ENCODE measurements at regions not wholly inside any gene's neighbourhood (a gene's known extent, or its start where the extent isn't known, plus 50 kb on each side); places are given as distances from the start of the nearest gene placed in this dataset.
"Not testable (repeated sequence)": the region's sequence is repeated elsewhere in the genome, so short reads cannot be mapped to it uniquely, and the experiment has no call there.

- no peak for DNase-seq (ENCODE audit: low read depth)
- H3K4me3 ChIP-seq (ENCODE audit: control insufficient read depth, low read depth, low read length): no peak overlapping the region
- TF ChIP-seq, protein P1, sequence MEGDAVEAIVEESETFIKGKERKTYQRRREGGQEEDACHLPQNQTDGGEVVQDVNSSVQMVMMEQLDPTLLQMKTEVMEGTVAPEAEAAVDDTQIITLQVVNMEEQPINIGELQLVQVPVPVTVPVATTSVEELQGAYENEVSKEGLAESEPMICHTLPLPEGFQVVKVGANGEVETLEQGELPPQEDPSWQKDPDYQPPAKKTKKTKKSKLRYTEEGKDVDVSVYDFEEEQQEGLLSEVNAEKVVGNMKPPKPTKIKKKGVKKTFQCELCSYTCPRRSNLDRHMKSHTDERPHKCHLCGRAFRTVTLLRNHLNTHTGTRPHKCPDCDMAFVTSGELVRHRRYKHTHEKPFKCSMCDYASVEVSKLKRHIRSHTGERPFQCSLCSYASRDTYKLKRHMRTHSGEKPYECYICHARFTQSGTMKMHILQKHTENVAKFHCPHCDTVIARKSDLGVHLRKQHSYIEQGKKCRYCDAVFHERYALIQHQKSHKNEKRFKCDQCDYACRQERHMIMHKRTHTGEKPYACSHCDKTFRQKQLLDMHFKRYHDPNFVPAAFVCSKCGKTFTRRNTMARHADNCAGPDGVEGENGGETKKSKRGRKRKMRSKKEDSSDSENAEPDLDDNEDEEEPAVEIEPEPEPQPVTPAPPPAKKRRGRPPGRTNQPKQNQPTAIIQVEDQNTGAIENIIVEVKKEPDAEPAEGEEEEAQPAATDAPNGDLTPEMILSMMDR (conservative IDR thresholded peaks at IDR 0.05; ENCODE audit: control insufficient read depth, insufficient read depth, low read depth, low read length): no peak
Observed at GRCh38 chr1:118297521-118297920, 112.5 kb upstream of the SPAG17 start.

DNA sequence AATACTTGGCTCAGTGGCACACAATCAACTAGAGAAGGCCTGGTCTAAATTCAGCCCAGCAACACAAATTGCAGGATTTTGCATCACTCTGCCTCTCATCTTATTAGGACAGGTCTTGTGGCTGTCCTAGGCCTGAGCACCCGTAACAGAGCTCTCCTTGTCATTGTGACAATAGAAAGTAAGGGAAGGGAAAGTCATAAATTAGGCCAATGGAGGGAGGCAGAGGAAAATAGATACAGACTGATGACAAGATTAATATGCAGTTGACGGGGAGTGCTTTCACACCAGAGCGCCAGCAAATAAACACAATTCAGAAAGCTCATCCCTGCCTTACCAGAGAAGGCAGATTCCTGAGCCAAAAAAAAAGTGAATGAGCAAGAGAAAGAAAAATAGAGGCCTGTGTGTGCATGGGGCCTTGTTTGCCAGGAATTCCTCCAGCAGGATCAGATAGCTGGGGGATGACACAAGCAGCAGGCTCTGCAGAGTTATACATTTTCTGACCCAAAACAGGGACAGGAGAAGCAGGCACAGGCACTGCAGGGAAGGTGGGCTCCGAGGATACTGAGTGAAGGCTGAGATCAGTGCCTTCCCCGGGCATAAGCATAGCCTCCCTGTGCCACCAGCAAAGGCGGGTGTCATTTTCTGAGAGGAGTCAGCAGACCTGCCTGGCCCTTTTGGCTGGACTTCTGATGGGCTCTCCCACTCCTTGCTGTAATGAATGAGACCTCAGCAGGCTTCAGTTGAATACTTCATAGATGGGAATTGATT, 110.0 kb upstream of the SPAG17 start:
- TF ChIP-seq, protein P1 (conservative IDR thresholded peaks at IDR 0.05; ENCODE audit: control insufficient read depth, insufficient read depth, low read depth, low read length): no peak
- DNase-seq (ENCODE audit: low read depth): peak; percentile 19

DNA sequence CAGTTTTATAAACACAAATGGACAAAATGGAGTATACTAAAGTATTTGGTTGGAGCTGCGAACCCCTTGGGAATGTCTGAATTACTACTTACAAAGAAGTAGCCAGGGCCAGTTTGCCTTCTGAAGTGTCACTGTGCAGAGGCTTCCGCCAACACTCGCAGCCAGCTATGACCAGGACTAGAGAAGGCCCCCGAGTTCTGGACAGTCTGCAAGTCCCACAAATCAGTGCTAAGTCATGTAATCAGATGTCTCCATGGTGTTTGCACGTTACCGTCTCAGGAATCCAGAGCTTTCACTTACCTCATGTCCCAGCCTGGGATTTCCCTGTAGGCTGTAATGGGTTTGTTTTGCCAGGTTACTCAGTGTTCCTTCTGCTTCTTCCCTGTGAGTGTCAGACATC, 106.6 kb upstream of the SPAG17 start:
- TF ChIP-seq, protein P1 (conservative IDR thresholded peaks at IDR 0.05; ENCODE audit: control insufficient read depth, insufficient read depth, low read depth, low read length): no peak
- H3K4me3 ChIP-seq (ENCODE audit: control insufficient read depth, low read depth, low read length): no peak overlapping the region
- no peak for DNase-seq (ENCODE audit: low read depth)

More for the DNA sequence above, 110.0 kb upstream of the SPAG17 start:
- H3K4me3 ChIP-seq (ENCODE audit: control insufficient read depth, low read depth, low read length): no peak overlapping the region

GRCh38 chr1:118290571-118290970, 105.5 kb upstream of the SPAG17 start:
- TF ChIP-seq, protein P1 (conservative IDR thresholded peaks at IDR 0.05; ENCODE audit: control insufficient read depth, insufficient read depth, low read depth, low read length): no peak
- no peak for DNase-seq (ENCODE audit: low read depth)
- no peak overlapping the region for H3K4me3 ChIP-seq (ENCODE audit: control insufficient read depth, low read depth, low read length)

- TF ChIP-seq, protein P1 (conservative IDR thresholded peaks at IDR 0.05; ENCODE audit: control insufficient read depth, insufficient read depth, low read depth, low read length): no peak
- no peak for DNase-seq (ENCODE audit: low read depth)
- no peak overlapping the region for H3K4me3 ChIP-seq (ENCODE audit: control insufficient read depth, low read depth, low read length)
Observed at GRCh38 chr1:118290046-118290445, 105.0 kb upstream of the SPAG17 start.

DNA sequence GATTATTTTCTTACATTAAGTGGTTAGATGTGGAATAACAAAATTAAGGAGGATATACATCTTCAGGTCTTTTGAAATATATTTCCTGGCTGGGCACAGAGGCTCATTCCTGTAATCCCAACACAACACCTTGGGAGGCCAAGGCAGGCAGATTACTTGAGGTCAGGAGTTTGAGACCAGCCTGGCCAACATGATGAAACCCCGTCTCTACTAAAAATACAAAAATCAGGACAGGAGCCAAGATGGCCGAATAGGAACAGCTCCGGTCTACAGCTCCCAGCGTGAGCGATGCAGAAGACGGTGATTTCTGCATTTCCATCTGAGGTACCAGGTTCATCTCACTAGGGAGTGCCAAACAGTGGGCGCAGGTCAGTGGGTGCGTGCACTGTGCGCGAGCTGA, 95.6 kb upstream of the SPAG17 start:
- not testable (repeated sequence) for DNase-seq (ENCODE audit: low read depth); H3K4me3 ChIP-seq (ENCODE audit: control insufficient read depth, low read depth, low read length)

- TF ChIP-seq, protein P1 (conservative IDR thresholded peaks at IDR 0.05; ENCODE audit: control insufficient read depth, insufficient read depth, low read depth, low read length): no peak
- no peak for DNase-seq (ENCODE audit: low read depth)
- no peak overlapping the region for H3K4me3 ChIP-seq (ENCODE audit: control insufficient read depth, low read depth, low read length)
Observed at GRCh38 chr1:118275472-118276115, 90.6 kb upstream of the SPAG17 start.
